Fibroblast of lung (primary cell): ENCODE measurements at regions not wholly inside any gene's neighbourhood (a gene's known extent, or its start where the extent isn't known, plus 50 kb on each side); places are given as distances from the start of the nearest gene placed in this dataset.

Experiments
- DNase-seq, 2 donors: peaks; one replicate each; pipeline versions ENCODE4 v3.0.0 to v3.0.0-alpha.2; 2010; ENCODE audit warnings: low read depth in 2 of 2
- H2AFZ ChIP-seq: 2 replicates; pipeline ENCODE4 v1.5.1; 2012; ENCODE audit warnings: low read length, control low read depth, inconsistent platforms
- H3K27ac ChIP-seq: 2 replicates; pipeline ENCODE4 v1.5.1; 2011; ENCODE audit warnings: low read length, control low read depth; ENCODE audit not compliant: insufficient read depth
- H3K27me3 ChIP-seq: 2 replicates; pipeline ENCODE4 v1.5.1; 2011; ENCODE audit warnings: mild to moderate bottlenecking, low read length; ENCODE audit not compliant: control insufficient read depth, insufficient read depth
- H3K36me3 ChIP-seq: 2 replicates; pipeline ENCODE4 v1.5.1; 2011; ENCODE audit warnings: low read length; ENCODE audit not compliant: control insufficient read depth, insufficient read depth
- H3K4me1 ChIP-seq: 2 replicates; pipeline ENCODE4 v1.5.1; 2011; ENCODE audit warnings: low read length; ENCODE audit not compliant: control insufficient read depth, insufficient read depth; ENCODE audit errors: extremely low read depth
- H3K4me2 ChIP-seq: 2 replicates; pipeline ENCODE4 v1.5.1; 2011; ENCODE audit warnings: low read length, control low read depth; ENCODE audit not compliant: insufficient read depth; ENCODE audit errors: extremely low read depth
- H3K4me3 ChIP-seq, 4 experiments: fragments of 200-600 bp in 1 of 4; sonication (generic) in 1 of 4; replicated peaks in 1 of 4; 2 replicates each; pipeline ENCODE4 v1.5.1; 2011 to 2016; ENCODE audit warnings: low read length in 4 of 4, low read depth in 3 of 4, mild to moderate bottlenecking in 3 of 4, control low read depth in 2 of 4, inconsistent platforms in 1 of 4, mixed read lengths in 1 of 4; ENCODE audit not compliant: insufficient read depth in 1 of 4; ENCODE audit errors: control extremely low read depth in 1 of 4
- H3K79me2 ChIP-seq: 2 replicates; pipeline ENCODE4 v1.5.1; 2012; ENCODE audit warnings: mild to moderate bottlenecking, low read length, inconsistent platforms; ENCODE audit not compliant: control insufficient read depth, insufficient read depth
- H3K9ac ChIP-seq: 2 replicates; pipeline ENCODE4 v1.5.1; 2011; ENCODE audit warnings: mild to moderate bottlenecking, low read length, control low read depth; ENCODE audit not compliant: insufficient read depth
- H3K9me3 ChIP-seq: 2 replicates; pipeline ENCODE4 v1.5.1; 2012; ENCODE audit warnings: low read depth, low read length; ENCODE audit not compliant: control insufficient read depth, insufficient read depth
- H4K20me1 ChIP-seq: 2 replicates; pipeline ENCODE4 v1.5.1; 2011; ENCODE audit warnings: low read length; ENCODE audit not compliant: control insufficient read depth, insufficient read depth; ENCODE audit errors: extremely low read depth
- CTCF ChIP-seq, 2 donors: IDR thresholded peaks in 1 of 2; conservative IDR thresholded peaks in 1 of 2; 1 replicate in 1 of 2; 2 replicates in 1 of 2; pipeline ENCODE4 v1.5.1; 2011 to 2012; ENCODE audit warnings: low read length in 2 of 2, control low read depth in 1 of 2, inconsistent platforms in 1 of 2, low read depth in 1 of 2, mild to moderate bottlenecking in 1 of 2
- EZH2 ChIP-seq: IDR thresholded peaks from 2 replicates; pipeline ENCODE4 v1.5.1; 2012; ENCODE audit warnings: low read length, control low read depth, mild to moderate bottlenecking; ENCODE audit errors: missing control alignments

GRCh38 chr2:220166616-220167015 lies 539.2 kb downstream of the SLC4A3 start:
- Histone ChIP-seq H3K36me3 (no peaks in the 10 kb centered on the region), H3K4me3 (no peak overlapping the region), H3K9me3 (no peaks in the 10 kb centered on the region), H4K20me1 (no peaks in the 10 kb centered on the region), H3K4me2 (no peak overlapping the region), H3K27ac (no peak overlapping the region), H3K79me2 (no peaks in the 10 kb centered on the region), H2AFZ (no peak overlapping the region), H3K9ac (no peak overlapping the region), H3K4me1 (no peaks in the 10 kb centered on the region), H3K27me3 (no peaks in the 10 kb centered on the region)
- DNase-seq: no peak
- TF ChIP-seq CTCF (conservative IDR thresholded peaks at IDR 0.05 in 1 of 2, IDR thresholded peaks at IDR 0.05 in 1 of 2; ENCODE audit: low read depth in 1 of 2, low read length in 2 of 2) (no peak), EZH2 (no peak)

GRCh38 chr2:220167956-220168355 lies 540.5 kb downstream of the SLC4A3 start:
- H3K4me2 ChIP-seq: no peak overlapping the region
- H3K27ac ChIP-seq: no peak overlapping the region
- H3K4me3 ChIP-seq: no peak overlapping the region
- H3K27me3 ChIP-seq: no peaks in the 10 kb centered on the region
- TF ChIP-seq CTCF (conservative IDR thresholded peaks at IDR 0.05 in 1 of 2, IDR thresholded peaks at IDR 0.05 in 1 of 2; ENCODE audit: low read depth in 1 of 2, low read length in 2 of 2) (no peak), EZH2 (no peak)
- no peak overlapping the region for H2AFZ ChIP-seq
- H4K20me1 ChIP-seq: no peaks in the 10 kb centered on the region
- H3K36me3 ChIP-seq: no peaks in the 10 kb centered on the region
- H3K4me1 ChIP-seq: no peaks in the 10 kb centered on the region
- no peak for DNase-seq
- H3K9me3 ChIP-seq: no peaks in the 10 kb centered on the region
- H3K79me2 ChIP-seq: no peaks in the 10 kb centered on the region
- H3K9ac ChIP-seq: no peak overlapping the region

- no peaks in the 10 kb centered on the region for H3K4me1 ChIP-seq
- H3K27ac ChIP-seq: no peak overlapping the region
- no peak overlapping the region for H3K4me2 ChIP-seq
- no peak for DNase-seq
- H2AFZ ChIP-seq: no peak overlapping the region
- no peaks in the 10 kb centered on the region for H4K20me1 ChIP-seq
- no peaks in the 10 kb centered on the region for H3K9me3 ChIP-seq
- H3K79me2 ChIP-seq: no peaks in the 10 kb centered on the region
- no peaks in the 10 kb centered on the region for H3K36me3 ChIP-seq
- H3K4me3 ChIP-seq: no peak overlapping the region
- H3K27me3 ChIP-seq: no peaks in the 10 kb centered on the region
- TF ChIP-seq EZH2: no peak
- no peak for TF ChIP-seq CTCF (conservative IDR thresholded peaks at IDR 0.05 in 1 of 2, IDR thresholded peaks at IDR 0.05 in 1 of 2; ENCODE audit: low read depth in 1 of 2, low read length in 2 of 2)
- H3K9ac ChIP-seq: no peak overlapping the region
Observed at GRCh38 chr2:220168891-220169546, 541.6 kb downstream of the SLC4A3 start.
